Hepatocyte (in vitro differentiated cells): ENCODE measurements at regions not wholly inside any gene's neighbourhood (a gene's known extent, or its start where the extent isn't known, plus 50 kb on each side); places are given as distances from the start of the nearest gene placed in this dataset.

Experiments
- DNase-seq: peaks from one replicate; pipeline ENCODE4 v3.0.0-alpha.2; 2016; ENCODE audit warnings: low spot score
- H2AFZ ChIP-seq: fragments of 200-600 bp; sonication (generic); 2 replicates; pipeline ENCODE4 v1.6.0; 2016; ENCODE audit warnings: antibody characterized with exemption, mild to moderate bottlenecking
- H3K27ac ChIP-seq: fragments of 200-600 bp; sonication (generic); 2 replicates; pipeline ENCODE4 v1.5.1; 2016; ENCODE audit warnings: mild to moderate bottlenecking
- H3K27me3 ChIP-seq: fragments of 200-600 bp; sonication (generic); 2 replicates; pipeline ENCODE4 v1.6.1; 2016
- H3K36me3 ChIP-seq: fragments of 200-600 bp; sonication (generic); replicated peaks from 2 replicates; pipeline ENCODE4 v1.5.1; 2016; ENCODE audit warnings: low read depth; ENCODE audit not compliant: insufficient read depth
- H3K4me1 ChIP-seq: fragments of 200-600 bp; sonication (generic); 2 replicates; pipeline ENCODE4 v1.5.1; 2016; ENCODE audit warnings: mild to moderate bottlenecking, moderate library complexity; ENCODE audit not compliant: insufficient read depth
- H3K4me2 ChIP-seq: fragments of 200-600 bp; sonication (generic); 2 replicates; pipeline ENCODE4 v1.6.0; 2016
- H3K4me3 ChIP-seq: fragments of 200-600 bp; sonication (generic); 2 replicates; pipeline ENCODE4 v1.5.1; 2016; ENCODE audit warnings: mild to moderate bottlenecking
- H3K79me2 ChIP-seq: fragments of 200-600 bp; sonication (generic); 2 replicates; pipeline ENCODE4 v1.6.0; 2017; ENCODE audit warnings: mild to moderate bottlenecking
- H3K9me2 ChIP-seq: fragments of 200-600 bp; sonication (generic); replicated peaks from 2 replicates; pipeline ENCODE4 v1.6.0; 2017; ENCODE audit warnings: mild to moderate bottlenecking; ENCODE audit not compliant: insufficient read depth
- H3K9me3 ChIP-seq: fragments of 200-600 bp; sonication (generic); 2 replicates; pipeline ENCODE4 v1.5.1; 2016; ENCODE audit warnings: low read depth, mild to moderate bottlenecking
- H4K20me1 ChIP-seq: fragments of 200-600 bp; sonication (generic); 2 replicates; pipeline ENCODE4 v1.6.0; 2016; ENCODE audit warnings: mild to moderate bottlenecking; ENCODE audit not compliant: insufficient read depth, poor library complexity, severe bottlenecking
- CTCF ChIP-seq: fragments of 200-600 bp; sonication (generic); IDR thresholded peaks from 2 replicates; pipeline ENCODE4 v1.5.1; 2016; ENCODE audit warnings: antibody characterized with exemption, mild to moderate bottlenecking; ENCODE audit not compliant: poor library complexity
- EZH2 ChIP-seq: fragments of 200-600 bp; sonication (generic); IDR thresholded peaks from 2 replicates; pipeline ENCODE4 v1.6.1; 2016; ENCODE audit warnings: antibody characterized with exemption, mild to moderate bottlenecking, borderline replicate concordance
- EZH2phosphoT487 ChIP-seq: fragments of 200-600 bp; sonication (generic); IDR thresholded peaks from one replicate; pipeline ENCODE4 v1.6.1; 2018; ENCODE audit warnings: antibody characterized with exemption, mild to moderate bottlenecking, low read depth, moderate library complexity; ENCODE audit not compliant: unreplicated experiment, severe bottlenecking
- WGBS: methylation state at CpG from one replicate; pipeline ENCODE4 v1.1.6; 2016; ENCODE audit warnings: low lambda C conversion rate; ENCODE audit errors: missing lambda C conversion rate; 5-methylcytosine and 5-hydroxymethylcytosine counted together

GRCh38 chr1:201702936-201703335, 126.0 kb upstream of the IPO9 start:
- 30% methylated on average over 2 of the region's 2 CpGs for WGBS
- peaks cover 2% of the 10 kb centered on the region for H3K79me2 ChIP-seq
- TF ChIP-seq CTCF, result no peak
- TF ChIP-seq EZH2phosphoT487, result no peak
- TF ChIP-seq EZH2, result no peak
- no peak overlapping the region for H3K4me3 ChIP-seq
- no peak overlapping the region for H2AFZ ChIP-seq
- H3K9me2 ChIP-seq, result no peaks in the 10 kb centered on the region
- no peaks in the 10 kb centered on the region for H3K36me3 ChIP-seq
- no peaks in the 10 kb centered on the region for H4K20me1 ChIP-seq
- H3K9me3 ChIP-seq, result no peaks in the 10 kb centered on the region
- peaks cover 10% of the 10 kb centered on the region for H3K4me1 ChIP-seq
- H3K27me3 ChIP-seq, result no peaks in the 10 kb centered on the region
- H3K27ac ChIP-seq, result peak overlapping the region; percentile 27
- H3K4me2 ChIP-seq, result no peak overlapping the region
- peak; percentile 63 for DNase-seq

- peak overlapping the region; percentile 33 for H3K4me2 ChIP-seq
- H3K9me3 ChIP-seq, result no peaks in the 10 kb centered on the region
- H3K79me2 ChIP-seq, result peaks cover 2% of the 10 kb centered on the region
- H3K27ac ChIP-seq, result peak overlapping the region; percentile 27
- WGBS, result 33% methylated on average over 23 of the region's 23 CpGs
- H3K4me3 ChIP-seq, result no peak overlapping the region
- no peaks in the 10 kb centered on the region for H4K20me1 ChIP-seq
- H3K27me3 ChIP-seq, result no peaks in the 10 kb centered on the region
- peak; percentile 94 for DNase-seq
- peak; percentile 98 for TF ChIP-seq CTCF
- no peak for TF ChIP-seq EZH2
- H2AFZ ChIP-seq, result no peak overlapping the region
- H3K4me1 ChIP-seq, result peaks cover 10% of the 10 kb centered on the region
- H3K9me2 ChIP-seq, result no peaks in the 10 kb centered on the region
- no peaks in the 10 kb centered on the region for H3K36me3 ChIP-seq
Measured at GRCh38 chr1:201703621-201704438, 125.1 kb upstream of the IPO9 start.

GRCh38 chr1:201704439-201704792, 124.5 kb upstream of the IPO9 start:
- Histone ChIP-seq H3K27ac (no peak overlapping the region), H2AFZ (no peak overlapping the region), H3K4me1 (peaks cover 10% of the 10 kb centered on the region), H4K20me1 (no peaks in the 10 kb centered on the region), H3K4me3 (no peak overlapping the region), H3K4me2 (no peak overlapping the region), H3K9me2 (no peaks in the 10 kb centered on the region), H3K79me2 (peaks cover 2% of the 10 kb centered on the region), H3K9me3 (no peaks in the 10 kb centered on the region), H3K36me3 (no peaks in the 10 kb centered on the region), H3K27me3 (no peaks in the 10 kb centered on the region)
- WGBS, result 58% methylated on average over 2 of the region's 2 CpGs
- no peak for DNase-seq
- TF ChIP-seq EZH2 (no peak), EZH2phosphoT487 (no peak), CTCF (no peak)
